ENCODE measurements at regions not wholly inside any gene's neighbourhood (a gene's known extent, or its start where the extent isn't known, plus 50 kb on each side); places are given as distances from the start of the nearest gene placed in this dataset.

DNA sequence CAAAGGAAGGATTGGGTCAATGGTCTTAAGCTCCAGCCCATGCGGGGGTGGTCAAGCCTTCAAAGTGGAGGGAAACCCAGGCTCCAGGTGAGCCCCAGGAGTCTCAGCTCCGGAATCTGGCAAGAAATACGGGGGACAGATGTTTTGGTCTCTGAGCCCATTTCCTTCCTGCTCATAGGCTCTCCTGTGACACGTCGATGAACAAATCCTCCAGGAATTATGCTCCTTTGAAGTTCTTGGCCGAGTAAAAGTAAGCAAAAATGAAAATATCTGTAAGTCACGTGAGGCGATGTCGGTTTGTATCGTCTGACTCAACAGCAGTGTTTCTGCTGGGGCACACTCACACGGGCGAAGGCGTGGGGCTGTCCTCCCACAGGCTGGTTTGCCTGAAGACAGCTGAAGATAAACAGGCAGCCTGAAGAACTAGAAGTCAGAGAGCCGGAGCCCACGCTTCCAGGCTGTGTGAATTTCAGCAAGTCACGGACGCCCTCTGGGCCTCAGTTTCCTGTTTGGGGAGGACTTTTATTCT is 52.6 kb upstream of the SMNDC1 start (continued):
- TF ChIP-seq, protein P1, sequence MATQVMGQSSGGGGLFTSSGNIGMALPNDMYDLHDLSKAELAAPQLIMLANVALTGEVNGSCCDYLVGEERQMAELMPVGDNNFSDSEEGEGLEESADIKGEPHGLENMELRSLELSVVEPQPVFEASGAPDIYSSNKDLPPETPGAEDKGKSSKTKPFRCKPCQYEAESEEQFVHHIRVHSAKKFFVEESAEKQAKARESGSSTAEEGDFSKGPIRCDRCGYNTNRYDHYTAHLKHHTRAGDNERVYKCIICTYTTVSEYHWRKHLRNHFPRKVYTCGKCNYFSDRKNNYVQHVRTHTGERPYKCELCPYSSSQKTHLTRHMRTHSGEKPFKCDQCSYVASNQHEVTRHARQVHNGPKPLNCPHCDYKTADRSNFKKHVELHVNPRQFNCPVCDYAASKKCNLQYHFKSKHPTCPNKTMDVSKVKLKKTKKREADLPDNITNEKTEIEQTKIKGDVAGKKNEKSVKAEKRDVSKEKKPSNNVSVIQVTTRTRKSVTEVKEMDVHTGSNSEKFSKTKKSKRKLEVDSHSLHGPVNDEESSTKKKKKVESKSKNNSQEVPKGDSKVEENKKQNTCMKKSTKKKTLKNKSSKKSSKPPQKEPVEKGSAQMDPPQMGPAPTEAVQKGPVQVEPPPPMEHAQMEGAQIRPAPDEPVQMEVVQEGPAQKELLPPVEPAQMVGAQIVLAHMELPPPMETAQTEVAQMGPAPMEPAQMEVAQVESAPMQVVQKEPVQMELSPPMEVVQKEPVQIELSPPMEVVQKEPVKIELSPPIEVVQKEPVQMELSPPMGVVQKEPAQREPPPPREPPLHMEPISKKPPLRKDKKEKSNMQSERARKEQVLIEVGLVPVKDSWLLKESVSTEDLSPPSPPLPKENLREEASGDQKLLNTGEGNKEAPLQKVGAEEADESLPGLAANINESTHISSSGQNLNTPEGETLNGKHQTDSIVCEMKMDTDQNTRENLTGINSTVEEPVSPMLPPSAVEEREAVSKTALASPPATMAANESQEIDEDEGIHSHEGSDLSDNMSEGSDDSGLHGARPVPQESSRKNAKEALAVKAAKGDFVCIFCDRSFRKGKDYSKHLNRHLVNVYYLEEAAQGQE (IDR thresholded peaks at IDR 0.05; ENCODE audit: low read depth, low read length): no peak
- TF ChIP-seq, protein P2, sequence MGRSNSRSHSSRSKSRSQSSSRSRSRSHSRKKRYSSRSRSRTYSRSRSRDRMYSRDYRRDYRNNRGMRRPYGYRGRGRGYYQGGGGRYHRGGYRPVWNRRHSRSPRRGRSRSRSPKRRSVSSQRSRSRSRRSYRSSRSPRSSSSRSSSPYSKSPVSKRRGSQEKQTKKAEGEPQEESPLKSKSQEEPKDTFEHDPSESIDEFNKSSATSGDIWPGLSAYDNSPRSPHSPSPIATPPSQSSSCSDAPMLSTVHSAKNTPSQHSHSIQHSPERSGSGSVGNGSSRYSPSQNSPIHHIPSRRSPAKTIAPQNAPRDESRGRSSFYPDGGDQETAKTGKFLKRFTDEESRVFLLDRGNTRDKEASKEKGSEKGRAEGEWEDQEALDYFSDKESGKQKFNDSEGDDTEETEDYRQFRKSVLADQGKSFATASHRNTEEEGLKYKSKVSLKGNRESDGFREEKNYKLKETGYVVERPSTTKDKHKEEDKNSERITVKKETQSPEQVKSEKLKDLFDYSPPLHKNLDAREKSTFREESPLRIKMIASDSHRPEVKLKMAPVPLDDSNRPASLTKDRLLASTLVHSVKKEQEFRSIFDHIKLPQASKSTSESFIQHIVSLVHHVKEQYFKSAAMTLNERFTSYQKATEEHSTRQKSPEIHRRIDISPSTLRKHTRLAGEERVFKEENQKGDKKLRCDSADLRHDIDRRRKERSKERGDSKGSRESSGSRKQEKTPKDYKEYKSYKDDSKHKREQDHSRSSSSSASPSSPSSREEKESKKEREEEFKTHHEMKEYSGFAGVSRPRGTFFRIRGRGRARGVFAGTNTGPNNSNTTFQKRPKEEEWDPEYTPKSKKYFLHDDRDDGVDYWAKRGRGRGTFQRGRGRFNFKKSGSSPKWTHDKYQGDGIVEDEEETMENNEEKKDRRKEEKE (IDR thresholded peaks at IDR 0.05): no peak
- peak; percentile 65; the same call in 2 of the 3 replicates for TF ChIP-seq POU2F2 (IDR thresholded peaks at IDR 0.05; ENCODE audit: borderline replicate concordance, low read depth, low read length)
- TF ChIP-seq GATAD2B (conservative IDR thresholded peaks at IDR 0.05; ENCODE audit: low read depth): peak; percentile 6
- TF ChIP-seq ETV6 (conservative IDR thresholded peaks at IDR 0.05 in 1 of 2, IDR thresholded peaks at IDR 0.05 in 1 of 2; ENCODE audit: borderline replicate concordance in 1 of 2, low read depth in 1 of 2): peak in 1 of 2 experiments; percentile 60; a peak in 1 of 4 replicates
- no peak for TF ChIP-seq NFYB (IDR thresholded peaks at IDR 0.05; ENCODE audit: insufficient read depth, low read depth, low read length)
- TF ChIP-seq, protein P3, sequence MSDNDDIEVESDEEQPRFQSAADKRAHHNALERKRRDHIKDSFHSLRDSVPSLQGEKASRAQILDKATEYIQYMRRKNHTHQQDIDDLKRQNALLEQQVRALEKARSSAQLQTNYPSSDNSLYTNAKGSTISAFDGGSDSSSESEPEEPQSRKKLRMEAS (IDR thresholded peaks at IDR 0.05; ENCODE audit: low read depth, low read length): peak; percentile 87
- peak; percentile 49; the same call in 1 of the 2 replicates for TF ChIP-seq IRF4 (IDR thresholded peaks at IDR 0.05; ENCODE audit: low read depth, low read length)
- TF ChIP-seq, protein P4, sequence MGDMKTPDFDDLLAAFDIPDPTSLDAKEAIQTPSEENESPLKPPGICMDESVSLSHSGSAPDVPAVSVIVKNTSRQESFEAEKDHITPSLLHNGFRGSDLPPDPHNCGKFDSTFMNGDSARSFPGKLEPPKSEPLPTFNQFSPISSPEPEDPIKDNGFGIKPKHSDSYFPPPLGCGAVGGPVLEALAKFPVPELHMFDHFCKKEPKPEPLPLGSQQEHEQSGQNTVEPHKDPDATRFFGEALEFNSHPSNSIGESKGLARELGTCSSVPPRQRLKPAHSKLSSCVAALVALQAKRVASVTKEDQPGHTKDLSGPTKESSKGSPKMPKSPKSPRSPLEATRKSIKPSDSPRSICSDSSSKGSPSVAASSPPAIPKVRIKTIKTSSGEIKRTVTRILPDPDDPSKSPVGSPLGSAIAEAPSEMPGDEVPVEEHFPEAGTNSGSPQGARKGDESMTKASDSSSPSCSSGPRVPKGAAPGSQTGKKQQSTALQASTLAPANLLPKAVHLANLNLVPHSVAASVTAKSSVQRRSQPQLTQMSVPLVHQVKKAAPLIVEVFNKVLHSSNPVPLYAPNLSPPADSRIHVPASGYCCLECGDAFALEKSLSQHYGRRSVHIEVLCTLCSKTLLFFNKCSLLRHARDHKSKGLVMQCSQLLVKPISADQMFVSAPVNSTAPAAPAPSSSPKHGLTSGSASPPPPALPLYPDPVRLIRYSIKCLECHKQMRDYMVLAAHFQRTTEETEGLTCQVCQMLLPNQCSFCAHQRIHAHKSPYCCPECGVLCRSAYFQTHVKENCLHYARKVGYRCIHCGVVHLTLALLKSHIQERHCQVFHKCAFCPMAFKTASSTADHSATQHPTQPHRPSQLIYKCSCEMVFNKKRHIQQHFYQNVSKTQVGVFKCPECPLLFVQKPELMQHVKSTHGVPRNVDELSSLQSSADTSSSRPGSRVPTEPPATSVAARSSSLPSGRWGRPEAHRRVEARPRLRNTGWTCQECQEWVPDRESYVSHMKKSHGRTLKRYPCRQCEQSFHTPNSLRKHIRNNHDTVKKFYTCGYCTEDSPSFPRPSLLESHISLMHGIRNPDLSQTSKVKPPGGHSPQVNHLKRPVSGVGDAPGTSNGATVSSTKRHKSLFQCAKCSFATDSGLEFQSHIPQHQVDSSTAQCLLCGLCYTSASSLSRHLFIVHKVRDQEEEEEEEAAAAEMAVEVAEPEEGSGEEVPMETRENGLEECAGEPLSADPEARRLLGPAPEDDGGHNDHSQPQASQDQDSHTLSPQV (IDR thresholded peaks at IDR 0.05): no peak; the same call in 1 of the 2 replicates
- TF ChIP-seq EP300 (IDR thresholded peaks at IDR 0.05; ENCODE audit: borderline replicate concordance in 1 of 2, control insufficient read depth in 1 of 2, low read depth in 2 of 2, low read length in 2 of 2): peak; percentile 36 to 45; a peak in 2 of 4 replicates
- TF ChIP-seq CHD4 (IDR thresholded peaks at IDR 0.05): no peak
- no peak; the same call in none of the 2 replicates for TF ChIP-seq BACH1 (IDR thresholded peaks at IDR 0.05; ENCODE audit: borderline replicate concordance)
- TF ChIP-seq NFXL1 (IDR thresholded peaks at IDR 0.05; ENCODE audit: borderline replicate concordance): no peak
- TF ChIP-seq, protein P5, sequence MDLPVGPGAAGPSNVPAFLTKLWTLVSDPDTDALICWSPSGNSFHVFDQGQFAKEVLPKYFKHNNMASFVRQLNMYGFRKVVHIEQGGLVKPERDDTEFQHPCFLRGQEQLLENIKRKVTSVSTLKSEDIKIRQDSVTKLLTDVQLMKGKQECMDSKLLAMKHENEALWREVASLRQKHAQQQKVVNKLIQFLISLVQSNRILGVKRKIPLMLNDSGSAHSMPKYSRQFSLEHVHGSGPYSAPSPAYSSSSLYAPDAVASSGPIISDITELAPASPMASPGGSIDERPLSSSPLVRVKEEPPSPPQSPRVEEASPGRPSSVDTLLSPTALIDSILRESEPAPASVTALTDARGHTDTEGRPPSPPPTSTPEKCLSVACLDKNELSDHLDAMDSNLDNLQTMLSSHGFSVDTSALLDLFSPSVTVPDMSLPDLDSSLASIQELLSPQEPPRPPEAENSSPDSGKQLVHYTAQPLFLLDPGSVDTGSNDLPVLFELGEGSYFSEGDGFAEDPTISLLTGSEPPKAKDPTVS (IDR thresholded peaks at IDR 0.05; ENCODE audit: low read depth, low read length): no peak
- TF ChIP-seq SPI1 (IDR thresholded peaks at IDR 0.05; ENCODE audit: borderline replicate concordance, insufficient read depth, low read depth, low read length): no peak
- peak; percentile 46; the same call in 1 of the 2 replicates for TF ChIP-seq JUNB (IDR thresholded peaks at IDR 0.05)
